ENCODE measurements at regions not wholly inside any gene's neighbourhood (a gene's known extent, or its start where the extent isn't known, plus 50 kb on each side); places are given as distances from the start of the nearest gene placed in this dataset.

GRCh38 chr3:110815008-110815583 is 256.5 kb upstream of the NECTIN3 start:
- H3K9me3 ChIP-seq (ENCODE audit: low read length): no peaks in the 10 kb centered on the region
- no peaks in the 10 kb centered on the region for H3F3A ChIP-seq (ENCODE audit: insufficient read depth, low read length, poor library complexity, severe bottlenecking)
- no peak overlapping the region for H3K4me3 ChIP-seq (ENCODE audit: low read length)
- no peak overlapping the region for H2AFZ ChIP-seq (ENCODE audit: low read depth, low read length)
- H3K27ac ChIP-seq (ENCODE audit: low read length): no peak overlapping the region
- no peak overlapping the region for H3K9ac ChIP-seq (ENCODE audit: low read length)
- H3K9me2 ChIP-seq (ENCODE audit: insufficient read depth, low read length): no peaks in the 10 kb centered on the region
- no peak for TF ChIP-seq RAD21 (conservative IDR thresholded peaks at IDR 0.05)
- TF ChIP-seq EP300 (conservative IDR thresholded peaks at IDR 0.05; ENCODE audit: poor library complexity, severe bottlenecking): no peak
- no peak for TF ChIP-seq POLR2AphosphoS5 (IDR thresholded peaks at IDR 0.05)
- TF ChIP-seq REST (IDR thresholded peaks at IDR 0.05; ENCODE audit: borderline replicate concordance): no peak
- no peak for TF ChIP-seq EZH2 (IDR thresholded peaks at IDR 0.05; ENCODE audit: borderline replicate concordance, insufficient read depth, low read length, poor library complexity, severe bottlenecking)
- TF ChIP-seq CTCF (IDR thresholded peaks at IDR 0.05; ENCODE audit: poor library complexity, severe bottlenecking): no peak
- TF ChIP-seq MXI1 (conservative IDR thresholded peaks at IDR 0.05; ENCODE audit: poor library complexity, severe bottlenecking): no peak
- no peak for TF ChIP-seq TAF1 (IDR thresholded peaks at IDR 0.05; ENCODE audit: low read depth)
- no peak for TF ChIP-seq SMC3 (conservative IDR thresholded peaks at IDR 0.05; ENCODE audit: poor library complexity)
- no peaks in the 10 kb centered on the region for H3K36me3 ChIP-seq (ENCODE audit: insufficient read depth, low read length)
- H4K20me1 ChIP-seq (ENCODE audit: insufficient read depth): no peaks in the 10 kb centered on the region
- H3K79me2 ChIP-seq (replicated peaks; ENCODE audit: insufficient read depth, low read length): no peaks in the 10 kb centered on the region
- no peaks in the 10 kb centered on the region for H3K27me3 ChIP-seq (ENCODE audit: insufficient read depth, low read depth, low read length)
- no peak overlapping the region for H3K4me2 ChIP-seq (ENCODE audit: low read length)

GRCh38 chr3:110816008-110816407 is 255.6 kb upstream of the NECTIN3 start:
- H3K4me2 ChIP-seq (ENCODE audit: low read length): no peak overlapping the region
- H3K9ac ChIP-seq (ENCODE audit: low read length): no peak overlapping the region
- no peak overlapping the region for H2AFZ ChIP-seq (ENCODE audit: low read depth, low read length)
- H3F3A ChIP-seq (ENCODE audit: insufficient read depth, low read length, poor library complexity, severe bottlenecking): no peaks in the 10 kb centered on the region
- TF ChIP-seq REST (IDR thresholded peaks at IDR 0.05; ENCODE audit: borderline replicate concordance) (no peak), EZH2 (IDR thresholded peaks at IDR 0.05; ENCODE audit: borderline replicate concordance, insufficient read depth, low read length, poor library complexity, severe bottlenecking) (no peak), SMC3 (conservative IDR thresholded peaks at IDR 0.05; ENCODE audit: poor library complexity) (no peak), RAD21 (conservative IDR thresholded peaks at IDR 0.05) (no peak), POLR2AphosphoS5 (IDR thresholded peaks at IDR 0.05) (no peak), MXI1 (conservative IDR thresholded peaks at IDR 0.05; ENCODE audit: poor library complexity, severe bottlenecking) (no peak), TAF1 (IDR thresholded peaks at IDR 0.05; ENCODE audit: low read depth) (no peak), CTCF (IDR thresholded peaks at IDR 0.05; ENCODE audit: poor library complexity, severe bottlenecking) (no peak), EP300 (conservative IDR thresholded peaks at IDR 0.05; ENCODE audit: poor library complexity, severe bottlenecking) (no peak)
- H3K9me2 ChIP-seq (ENCODE audit: insufficient read depth, low read length): no peaks in the 10 kb centered on the region
- H3K36me3 ChIP-seq (ENCODE audit: insufficient read depth, low read length): no peaks in the 10 kb centered on the region
- no peaks in the 10 kb centered on the region for H4K20me1 ChIP-seq (ENCODE audit: insufficient read depth)
- H3K4me3 ChIP-seq (ENCODE audit: low read length): no peak overlapping the region
- no peaks in the 10 kb centered on the region for H3K9me3 ChIP-seq (ENCODE audit: low read length)
- H3K27me3 ChIP-seq (ENCODE audit: insufficient read depth, low read depth, low read length): no peaks in the 10 kb centered on the region
- no peak overlapping the region for H3K27ac ChIP-seq (ENCODE audit: low read length)
- H3K79me2 ChIP-seq (replicated peaks; ENCODE audit: insufficient read depth, low read length): no peaks in the 10 kb centered on the region
